PC-9 (cell line): ENCODE measurements at regions not wholly inside any gene's neighbourhood (a gene's known extent, or its start where the extent isn't known, plus 50 kb on each side); places are given as distances from the start of the nearest gene placed in this dataset.

Experiments
- BruUV-seq: library from RNA; stranded (reverse); fragments of 400-500 nt; replicated peaks from 2 replicates; lab custom pipeline; 2021; lab: Mats Ljungman, UMichigan
- CTCF ChIA-PET: fragments of 300-600 bp; sonication (Branson Sonifier 250); formaldehyde crosslinking; loops from one replicate; lab custom pipeline; 2022; ENCODE audit warnings: antibody characterized with exemption; lab: Charles Lee
- POLR2A ChIA-PET: fragments of 300-600 bp; sonication (Branson Sonifier 250); formaldehyde crosslinking; loops from one replicate; lab custom pipeline; 2022; ENCODE audit warnings: antibody characterized with exemption; ENCODE audit not compliant: unreplicated experiment; lab: Charles Lee
- DNase-seq, 2 experiments: peaks; one replicate each; pipeline versions ENCODE4 v3.0.0 to v3.0.0-alpha.2; 2015 to 2022; ENCODE audit warnings: mixed read lengths in 1 of 2
- H2AFZ ChIP-seq: fragments of 200-600 bp; sonication (generic); 2 replicates; pipeline ENCODE4 v1.8.1; 2017; ENCODE audit warnings: antibody characterized with exemption
- H3F3A ChIP-seq: fragments of 200-600 bp; sonication (generic); 2 replicates; pipeline ENCODE4 v1.8.1; 2017; ENCODE audit warnings: antibody characterized with exemption, mild to moderate bottlenecking, low read depth; ENCODE audit not compliant: insufficient read depth
- H3K27ac ChIP-seq: fragments of 200-600 bp; sonication (generic); 2 replicates; pipeline ENCODE4 v1.6.1; 2016; ENCODE audit warnings: mixed run types
- H3K27me3 ChIP-seq: fragments of 200-600 bp; sonication (generic); 2 replicates; pipeline ENCODE4 v1.6.1; 2016; ENCODE audit warnings: low read depth, mixed run types; ENCODE audit not compliant: insufficient read depth
- H3K36me3 ChIP-seq: fragments of 200-600 bp; sonication (generic); 2 replicates; pipeline ENCODE4 v1.6.1; 2016; ENCODE audit warnings: low read depth, mixed run types
- H3K4me1 ChIP-seq: fragments of 200-600 bp; sonication (generic); replicated peaks from 2 replicates; pipeline ENCODE4 v1.6.1; 2016; ENCODE audit warnings: mixed run types; ENCODE audit not compliant: insufficient read depth
- H3K4me2 ChIP-seq: fragments of 200-600 bp; sonication (generic); 2 replicates; pipeline ENCODE4 v1.6.1; 2017; ENCODE audit warnings: mixed run types
- H3K4me3 ChIP-seq: fragments of 200-600 bp; sonication (generic); 2 replicates; pipeline ENCODE4 v1.6.1; 2016; ENCODE audit warnings: mixed run types
- H3K79me2 ChIP-seq: fragments of 200-600 bp; sonication (generic); 2 replicates; pipeline ENCODE4 v1.6.1; 2017; ENCODE audit warnings: low read depth, mixed run types
- H3K9me2 ChIP-seq: fragments of 200-600 bp; sonication (generic); 2 replicates; pipeline ENCODE4 v1.8.1; 2017; ENCODE audit warnings: mild to moderate bottlenecking; ENCODE audit not compliant: insufficient read depth
- H3K9me3 ChIP-seq: fragments of 200-600 bp; sonication (generic); 2 replicates; pipeline ENCODE4 v1.8.1; 2016; ENCODE audit warnings: low read depth; ENCODE audit not compliant: insufficient read depth
- H4K20me1 ChIP-seq: fragments of 200-600 bp; sonication (generic); 2 replicates; pipeline ENCODE4 v1.8.1; 2017; ENCODE audit not compliant: insufficient read depth
- EZH2 ChIP-seq: fragments of 200-600 bp; sonication (generic); IDR thresholded peaks from 2 replicates; pipeline ENCODE4 v1.8.0; 2017; ENCODE audit warnings: antibody characterized with exemption, low read depth
- intact Hi-C: fragments of 100-400 bp; cut with micrococcal nuclease; formaldehyde crosslinking; loops from one replicate; pipeline ENCODE4 v1.10.0; 2022; ENCODE audit not compliant: unreplicated experiment
- TF ChIP-seq, protein P1 (sequence below): fragments of 200-600 bp; sonication (generic); conservative IDR thresholded peaks from 2 replicates; pipeline ENCODE4 v1.6.1; 2017; ENCODE audit warnings: mixed run types, antibody characterized with exemption, mild to moderate bottlenecking, moderate library complexity

DNA sequence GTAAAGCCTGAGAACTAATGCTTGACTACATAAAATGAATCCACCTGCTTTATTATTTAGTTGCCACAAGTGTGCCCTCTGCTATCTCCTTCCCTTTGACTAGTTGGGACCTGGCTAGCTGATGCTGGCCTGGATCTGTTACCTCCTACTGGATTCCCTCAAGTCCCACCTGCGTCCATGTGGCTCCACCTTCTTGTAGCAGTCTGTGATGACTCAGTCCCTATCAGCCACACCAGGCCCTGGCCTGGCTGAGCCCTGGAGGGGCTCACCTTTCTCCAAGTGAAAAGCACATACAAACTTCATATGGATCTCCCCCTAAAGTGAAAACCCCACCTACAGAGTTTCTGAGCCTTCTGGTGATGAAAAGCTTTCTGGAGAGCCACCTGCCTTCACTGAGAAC, 611.4 kb downstream of the SEMA5A start:
- CTCF ChIA-PET, result no interaction called here
- no peak for TF ChIP-seq EZH2
- TF ChIP-seq, protein P1, sequence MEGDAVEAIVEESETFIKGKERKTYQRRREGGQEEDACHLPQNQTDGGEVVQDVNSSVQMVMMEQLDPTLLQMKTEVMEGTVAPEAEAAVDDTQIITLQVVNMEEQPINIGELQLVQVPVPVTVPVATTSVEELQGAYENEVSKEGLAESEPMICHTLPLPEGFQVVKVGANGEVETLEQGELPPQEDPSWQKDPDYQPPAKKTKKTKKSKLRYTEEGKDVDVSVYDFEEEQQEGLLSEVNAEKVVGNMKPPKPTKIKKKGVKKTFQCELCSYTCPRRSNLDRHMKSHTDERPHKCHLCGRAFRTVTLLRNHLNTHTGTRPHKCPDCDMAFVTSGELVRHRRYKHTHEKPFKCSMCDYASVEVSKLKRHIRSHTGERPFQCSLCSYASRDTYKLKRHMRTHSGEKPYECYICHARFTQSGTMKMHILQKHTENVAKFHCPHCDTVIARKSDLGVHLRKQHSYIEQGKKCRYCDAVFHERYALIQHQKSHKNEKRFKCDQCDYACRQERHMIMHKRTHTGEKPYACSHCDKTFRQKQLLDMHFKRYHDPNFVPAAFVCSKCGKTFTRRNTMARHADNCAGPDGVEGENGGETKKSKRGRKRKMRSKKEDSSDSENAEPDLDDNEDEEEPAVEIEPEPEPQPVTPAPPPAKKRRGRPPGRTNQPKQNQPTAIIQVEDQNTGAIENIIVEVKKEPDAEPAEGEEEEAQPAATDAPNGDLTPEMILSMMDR, result no peak
- no peaks in the 10 kb centered on the region for H3K9me3 ChIP-seq
- no peak overlapping the region for H3K27ac ChIP-seq
- H3K9me2 ChIP-seq, result no peaks in the 10 kb centered on the region
- no peak overlapping the region for H3K4me2 ChIP-seq
- H3F3A ChIP-seq, result no peaks in the 10 kb centered on the region
- H4K20me1 ChIP-seq, result no peaks in the 10 kb centered on the region
- no peaks in the 10 kb centered on the region for H3K4me1 ChIP-seq
- POLR2A ChIA-PET, result no interaction called here
- H3K27me3 ChIP-seq, result no peaks in the 10 kb centered on the region
- H3K36me3 ChIP-seq, result no peaks in the 10 kb centered on the region
- H3K4me3 ChIP-seq, result no peak overlapping the region
- intact Hi-C loops, result no loop called here
- no TSS peak for BruUV-seq
- H2AFZ ChIP-seq, result no peak overlapping the region
- H3K79me2 ChIP-seq, result no peaks in the 10 kb centered on the region
- DNase-seq, result no peak

DNA sequence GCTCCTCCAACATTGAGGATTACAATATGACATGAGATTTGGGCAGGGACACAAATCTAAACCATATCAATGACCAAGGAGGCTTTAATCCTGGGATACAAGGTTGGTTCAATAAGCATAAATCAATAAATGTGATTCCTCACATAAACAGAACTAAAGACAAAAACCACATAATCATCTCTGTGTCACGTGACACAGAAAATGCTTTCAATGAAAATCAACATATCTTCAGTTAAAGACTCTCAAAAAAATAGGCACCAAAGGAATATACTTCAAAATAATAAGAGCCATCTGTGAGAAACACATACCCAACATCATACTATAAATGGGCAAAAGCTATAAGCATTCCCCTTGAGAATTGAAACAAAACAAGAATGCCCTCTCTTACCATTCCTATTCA, 604.9 kb downstream of the SEMA5A start:
- Histone ChIP-seq H3K4me2 (no peak overlapping the region), H3K4me1 (no peaks in the 10 kb centered on the region), H3K27ac (no peak overlapping the region), H3K27me3 (no peaks in the 10 kb centered on the region), H3K9me2 (no peaks in the 10 kb centered on the region), H3K9me3 (peaks cover 3% of the 10 kb centered on the region; the same call in 1 of the 2 replicates), H3F3A (no peaks in the 10 kb centered on the region), H3K36me3 (no peaks in the 10 kb centered on the region), H3K79me2 (no peaks in the 10 kb centered on the region), H3K4me3 (no peak overlapping the region), H2AFZ (no peak overlapping the region), H4K20me1 (no peaks in the 10 kb centered on the region)
- TF ChIP-seq EZH2, result no peak
- TF ChIP-seq, protein P1, result no peak
- ChIA-PET CTCF (no interaction called here), POLR2A (no interaction called here)
- intact Hi-C loops, result no loop called here
- no TSS peak for BruUV-seq
- DNase-seq, result no peak

DNA sequence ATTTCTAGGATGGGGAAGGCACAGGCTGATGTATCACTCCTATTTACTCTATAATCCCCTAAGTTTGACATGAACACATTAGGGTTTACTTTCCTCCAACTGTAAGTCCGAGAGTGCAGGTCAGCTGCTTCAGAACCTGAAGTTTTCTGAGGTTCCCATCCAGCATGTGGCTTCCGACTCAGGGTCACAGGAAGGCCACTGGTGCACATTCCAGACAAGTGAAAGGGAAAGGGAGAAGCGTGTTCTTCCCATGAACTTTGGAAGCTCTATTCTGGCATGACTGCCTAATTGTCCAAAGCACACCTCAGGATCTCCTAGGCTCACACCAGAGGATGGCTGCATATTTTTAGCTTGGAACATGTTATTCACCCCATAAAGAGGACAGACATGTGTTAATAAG, 602.6 kb downstream of the SEMA5A start:
- no peak for DNase-seq

More for the DNA sequence above, 602.6 kb downstream of the SEMA5A start:
- TF ChIP-seq, protein P1, result no peak
- no peak for TF ChIP-seq EZH2
- H3K4me2 ChIP-seq, result no peak overlapping the region
- ChIA-PET CTCF (no interaction called here), POLR2A (no interaction called here)
- H3K4me3 ChIP-seq, result no peak overlapping the region
- 0 out of 2 replicates have a peak overlapping the region, but pooled peaks have one; percentile 3 for H2AFZ ChIP-seq
- no peaks in the 10 kb centered on the region for H3K36me3 ChIP-seq
- no peaks in the 10 kb centered on the region for H3K27me3 ChIP-seq
- no TSS peak for BruUV-seq
- H3K4me1 ChIP-seq, result no peaks in the 10 kb centered on the region
- no peak overlapping the region for H3K27ac ChIP-seq
- peaks cover 3% of the 10 kb centered on the region; the same call in 1 of the 2 replicates for H3K9me3 ChIP-seq
- no peaks in the 10 kb centered on the region for H3K9me2 ChIP-seq
- intact Hi-C loops, result no loop called here
- no peaks in the 10 kb centered on the region for H4K20me1 ChIP-seq
- no peaks in the 10 kb centered on the region for H3K79me2 ChIP-seq
- no peaks in the 10 kb centered on the region for H3F3A ChIP-seq
